Activated CD4-positive, alpha-beta T cell treated with anti-CD3 and anti-CD28 coated beads, Interleukin-2, amount 10 ng/mL, durations not matched to agents 24 days and 14 days (primary cell): ENCODE measurements at regions not wholly inside any gene's neighbourhood (a gene's known extent, or its start where the extent isn't known, plus 50 kb on each side); places are given as distances from the start of the nearest gene placed in this dataset.
"Not testable (repeated sequence)": the region's sequence is repeated elsewhere in the genome, so short reads cannot be mapped to it uniquely, and the experiment has no call there.

Source experiments
- DNase-seq: peaks from one replicate; pipeline ENCODE4 v3.0.0; 2022
- H3K27ac Mint-ChIP-seq: one replicate; pipeline ENCODE4 v1.8.0; 2022; ENCODE audit warnings: mild to moderate bottlenecking, mixed read lengths
- H3K27me3 Mint-ChIP-seq: one replicate; pipeline ENCODE4 v1.8.0; 2022; ENCODE audit warnings: mixed read lengths
- H3K36me3 Mint-ChIP-seq: one replicate; pipeline ENCODE4 v1.8.0; 2022; ENCODE audit warnings: low read depth, mild to moderate bottlenecking, mixed read lengths
- H3K4me1 Mint-ChIP-seq: one replicate; pipeline ENCODE4 v1.8.0; 2021; ENCODE audit warnings: mixed read lengths
- H3K4me3 Mint-ChIP-seq: one replicate; pipeline ENCODE4 v1.8.0; 2022; ENCODE audit warnings: mild to moderate bottlenecking, moderate library complexity, mixed read lengths
- H3K9me3 Mint-ChIP-seq: one replicate; pipeline ENCODE4 v1.8.0; 2021; ENCODE audit warnings: mixed read lengths
- intact Hi-C: fragments of 100-400 bp; cut with micrococcal nuclease; formaldehyde crosslinking; loops from one replicate; pipeline ENCODE4 v1.15.1; 2023

- intact Hi-C loops, result no loop called here
- H3K4me1 Mint-ChIP-seq, result peaks cover 2% of the 10 kb centered on the region
- peaks cover 20% of the 10 kb centered on the region for H3K27me3 Mint-ChIP-seq
- DNase-seq, result no peak
- no peak overlapping the region for H3K4me3 Mint-ChIP-seq
- peaks cover 7% of the 10 kb centered on the region for H3K9me3 Mint-ChIP-seq
- H3K36me3 Mint-ChIP-seq, result no peaks in the 10 kb centered on the region
- no peak overlapping the region for H3K27ac Mint-ChIP-seq
Measured at GRCh38 chr7:115227473-115228235, 305.8 kb downstream of the MDFIC start.

- H3K27me3 Mint-ChIP-seq, result peaks cover 23% of the 10 kb centered on the region
- intact Hi-C loops, result no loop called here
- DNase-seq, result no peak
- H3K9me3 Mint-ChIP-seq, result peaks cover 7% of the 10 kb centered on the region
- H3K27ac Mint-ChIP-seq, result no peak overlapping the region
- no peaks in the 10 kb centered on the region for H3K36me3 Mint-ChIP-seq
- peaks cover 2% of the 10 kb centered on the region for H3K4me1 Mint-ChIP-seq
- H3K4me3 Mint-ChIP-seq, result no peak overlapping the region
Measured at GRCh38 chr7:115226410-115226809, 304.5 kb downstream of the MDFIC start.

GRCh38 chr7:115224922-115225321 is 303.0 kb downstream of the MDFIC start:
- H3K4me1 Mint-ChIP-seq, result no peaks in the 10 kb centered on the region
- peaks cover 7% of the 10 kb centered on the region for H3K9me3 Mint-ChIP-seq
- intact Hi-C loops, result no loop called here
- DNase-seq, result no peak
- H3K27ac Mint-ChIP-seq, result no peak overlapping the region
- no peak overlapping the region for H3K4me3 Mint-ChIP-seq
- H3K36me3 Mint-ChIP-seq, result no peaks in the 10 kb centered on the region
- H3K27me3 Mint-ChIP-seq, result peaks cover 24% of the 10 kb centered on the region

- DNase-seq, result no peak
- Mint-ChIP-seq H3K27ac (no peak overlapping the region), H3K4me1 (no peaks in the 10 kb centered on the region), H3K4me3 (no peak overlapping the region), H3K36me3 (no peaks in the 10 kb centered on the region), H3K27me3 (peaks cover 24% of the 10 kb centered on the region), H3K9me3 (peaks cover 7% of the 10 kb centered on the region)
- intact Hi-C loops, result no loop called here
Measured at GRCh38 chr7:115223959-115224358, 302.1 kb downstream of the MDFIC start.

GRCh38 chr7:115221456-115221855 is 299.6 kb downstream of the MDFIC start:
- H3K4me1 Mint-ChIP-seq, result peaks cover 7% of the 10 kb centered on the region
- no peak overlapping the region for H3K4me3 Mint-ChIP-seq
- peaks cover 7% of the 10 kb centered on the region for H3K9me3 Mint-ChIP-seq
- no peak for DNase-seq
- H3K27ac Mint-ChIP-seq, result no peak overlapping the region
- H3K36me3 Mint-ChIP-seq, result no peaks in the 10 kb centered on the region
- peaks cover 25% of the 10 kb centered on the region for H3K27me3 Mint-ChIP-seq
- intact Hi-C loops, result no loop called here

GRCh38 chr7:115218076-115218475 is 296.2 kb downstream of the MDFIC start:
- intact Hi-C loops, result no loop called here
- Mint-ChIP-seq H3K4me3 (no peak overlapping the region), H3K36me3 (no peaks in the 10 kb centered on the region), H3K4me1 (peaks cover 9% of the 10 kb centered on the region), H3K27ac (no peak overlapping the region), H3K9me3 (no peaks in the 10 kb centered on the region), H3K27me3 (peaks cover 10% of the 10 kb centered on the region)
- DNase-seq, result no peak

GRCh38 chr7:115217373-115217772 is 295.5 kb downstream of the MDFIC start:
- Mint-ChIP-seq H3K9me3 (no peaks in the 10 kb centered on the region), H3K27me3 (peaks cover 9% of the 10 kb centered on the region), H3K36me3 (no peaks in the 10 kb centered on the region), H3K4me3 (no peak overlapping the region), H3K4me1 (peaks cover 9% of the 10 kb centered on the region), H3K27ac (no peak overlapping the region)
- no peak for DNase-seq
- intact Hi-C loops, result loop anchor here (1.0 kb wide), 1 partner anchor 352 kb away; no protein-coding TSS in a partner anchor

GRCh38 chr7:115216652-115217051 is 294.8 kb downstream of the MDFIC start:
- Mint-ChIP-seq H3K4me3 (no peak overlapping the region), H3K27me3 (peaks cover 10% of the 10 kb centered on the region), H3K36me3 (no peaks in the 10 kb centered on the region), H3K27ac (no peak overlapping the region), H3K4me1 (peaks cover 9% of the 10 kb centered on the region), H3K9me3 (no peaks in the 10 kb centered on the region)
- DNase-seq, result no peak
- intact Hi-C loops, result loop anchor here (1.0 kb wide), 1 partner anchor 351 kb away; no protein-coding TSS in a partner anchor

- H3K27ac Mint-ChIP-seq, result no peak overlapping the region
- no peak for DNase-seq
- no peaks in the 10 kb centered on the region for H3K4me1 Mint-ChIP-seq
- peaks cover 6% of the 10 kb centered on the region for H3K27me3 Mint-ChIP-seq
- H3K9me3 Mint-ChIP-seq, result peaks cover 8% of the 10 kb centered on the region
- H3K4me3 Mint-ChIP-seq, result no peak overlapping the region
- no peaks in the 10 kb centered on the region for H3K36me3 Mint-ChIP-seq
- intact Hi-C loops, result no loop called here
Measured at GRCh38 chr7:115211171-115211570, 289.3 kb downstream of the MDFIC start.

GRCh38 chr7:115210552-115210951 is 288.7 kb downstream of the MDFIC start:
- Mint-ChIP-seq H3K36me3 (no peaks in the 10 kb centered on the region), H3K4me3 (no peak overlapping the region)
- intact Hi-C loops, result no loop called here

GRCh38 chr7:115208710-115209560 is 287.0 kb downstream of the MDFIC start:
- intact Hi-C loops, result no loop called here
- no peak overlapping the region for H3K4me3 Mint-ChIP-seq
- no peak overlapping the region for H3K27ac Mint-ChIP-seq
- peaks cover 6% of the 10 kb centered on the region for H3K27me3 Mint-ChIP-seq
- H3K4me1 Mint-ChIP-seq, result no peaks in the 10 kb centered on the region
- peaks cover 11% of the 10 kb centered on the region for H3K9me3 Mint-ChIP-seq
- H3K36me3 Mint-ChIP-seq, result peaks cover 2% of the 10 kb centered on the region
- no peak for DNase-seq

More at GRCh38 chr7:115210552-115210951, 288.7 kb downstream of the MDFIC start:
- Mint-ChIP-seq H3K4me1 (no peaks in the 10 kb centered on the region), H3K27me3 (peaks cover 6% of the 10 kb centered on the region), H3K9me3 (peaks cover 8% of the 10 kb centered on the region), H3K27ac (no peak overlapping the region)
- DNase-seq, result no peak

GRCh38 chr7:115206374-115206773 is 284.5 kb downstream of the MDFIC start:
- H3K4me3 Mint-ChIP-seq, H3K27me3 Mint-ChIP-seq, H3K36me3 Mint-ChIP-seq, intact Hi-C loops, H3K4me1 Mint-ChIP-seq, DNase-seq, H3K27ac Mint-ChIP-seq: not testable (repeated sequence)
- H3K9me3 Mint-ChIP-seq, result peaks cover 11% of the 10 kb centered on the region

GRCh38 chr7:115198143-115198542 is 276.2 kb downstream of the MDFIC start:
- Mint-ChIP-seq H3K27me3 (no peaks in the 10 kb centered on the region), H3K27ac (no peak overlapping the region), H3K4me3 (no peak overlapping the region), H3K9me3 (no peaks in the 10 kb centered on the region), H3K4me1 (no peaks in the 10 kb centered on the region), H3K36me3 (no peaks in the 10 kb centered on the region)
- no peak for DNase-seq
- intact Hi-C loops, result no loop called here

GRCh38 chr7:115195208-115195607 is 273.3 kb downstream of the MDFIC start:
- no peaks in the 10 kb centered on the region for H3K4me1 Mint-ChIP-seq

More at GRCh38 chr7:115195208-115195607, 273.3 kb downstream of the MDFIC start:
- Mint-ChIP-seq H3K4me3 (no peak overlapping the region), H3K36me3 (no peaks in the 10 kb centered on the region), H3K27me3 (no peaks in the 10 kb centered on the region), H3K27ac (no peak overlapping the region), H3K9me3 (no peaks in the 10 kb centered on the region)
- intact Hi-C loops, result no loop called here
- no peak for DNase-seq
